Trophoblast cell (in vitro differentiated cells and primary cell): ENCODE measurements at regions not wholly inside any gene's neighbourhood (a gene's known extent, or its start where the extent isn't known, plus 50 kb on each side); places are given as distances from the start of the nearest gene placed in this dataset.

ENCODE experiments used
- DNase-seq, 2 donors: peaks; one replicate each; pipeline ENCODE4 v3.0.0-alpha.2; 2016
- H2AFZ ChIP-seq: 2 replicates; pipeline ENCODE4 v1.6.1; 2013; ENCODE audit warnings: low read length, moderate library complexity, mild to moderate bottlenecking; ENCODE audit not compliant: insufficient read depth, poor library complexity
- H2AK5ac ChIP-seq: 2 replicates; pipeline ENCODE4 v1.6.1; 2013; ENCODE audit warnings: mild to moderate bottlenecking, low read length
- H2BK120ac ChIP-seq: 2 replicates; pipeline ENCODE4 v1.6.1; 2013; ENCODE audit warnings: low read length, mild to moderate bottlenecking, moderate library complexity; ENCODE audit not compliant: insufficient read depth, poor library complexity
- H2BK12ac ChIP-seq: 2 replicates; pipeline ENCODE4 v1.6.1; 2013; ENCODE audit warnings: mild to moderate bottlenecking, low read length, moderate library complexity
- H2BK5ac ChIP-seq: 2 replicates; pipeline ENCODE4 v1.6.1; 2013; ENCODE audit warnings: low read length, low read depth, moderate library complexity, mild to moderate bottlenecking; ENCODE audit not compliant: poor library complexity
- H3K14ac ChIP-seq: 2 replicates; pipeline ENCODE4 v1.6.1; 2013; ENCODE audit warnings: mild to moderate bottlenecking, low read length
- H3K18ac ChIP-seq: 2 replicates; pipeline ENCODE4 v1.6.1; 2013; ENCODE audit warnings: mild to moderate bottlenecking, low read length
- H3K23ac ChIP-seq: 2 replicates; pipeline ENCODE4 v1.6.1; 2013; ENCODE audit warnings: low read length
- H3K27ac ChIP-seq: 2 replicates; pipeline ENCODE4 v1.5.1; 2013; ENCODE audit warnings: low read depth, mild to moderate bottlenecking, inconsistent platforms, low read length, moderate library complexity
- H3K27me3 ChIP-seq: 2 replicates; pipeline ENCODE4 v1.6.1; 2013; ENCODE audit warnings: inconsistent platforms, mild to moderate bottlenecking, low read length, moderate library complexity; ENCODE audit not compliant: insufficient read depth
- H3K36me3 ChIP-seq, 2 experiments: 1 replicate in 1 of 2; 2 replicates in 1 of 2; pipeline ENCODE4 v1.6.1; 2013; ENCODE audit warnings: low read length in 2 of 2, mild to moderate bottlenecking in 2 of 2, moderate library complexity in 1 of 2; ENCODE audit not compliant: insufficient read depth in 2 of 2, control insufficient read depth in 1 of 2
- H3K4ac ChIP-seq: 2 replicates; pipeline ENCODE4 v1.6.1; 2013; ENCODE audit warnings: low read depth, mild to moderate bottlenecking, low read length, moderate library complexity
- H3K4me1 ChIP-seq, 2 experiments: 1 replicate in 1 of 2; 2 replicates in 1 of 2; pipeline ENCODE4 v1.6.1; 2013; ENCODE audit warnings: low read length in 2 of 2, mild to moderate bottlenecking in 2 of 2, moderate library complexity in 1 of 2; ENCODE audit not compliant: insufficient read depth in 2 of 2, control insufficient read depth in 1 of 2
- H3K4me2 ChIP-seq: 2 replicates; pipeline ENCODE4 v1.6.1; 2013; ENCODE audit warnings: inconsistent platforms, mild to moderate bottlenecking, low read length, moderate library complexity
- H3K4me3 ChIP-seq: 2 replicates; pipeline ENCODE4 v1.5.1; 2013; ENCODE audit warnings: mild to moderate bottlenecking, low read depth, low read length, inconsistent platforms
- H3K79me1 ChIP-seq: one replicate; pipeline ENCODE4 v1.6.1; 2013; ENCODE audit warnings: low read length
- H3K79me2 ChIP-seq: 2 replicates; pipeline ENCODE4 v1.6.1; 2013; ENCODE audit warnings: low read length, mild to moderate bottlenecking; ENCODE audit not compliant: control insufficient read depth, insufficient read depth, poor library complexity
- H3K9ac ChIP-seq: 2 replicates; pipeline ENCODE4 v1.6.1; 2013; ENCODE audit warnings: mild to moderate bottlenecking, low read length
- H3K9me3 ChIP-seq: 2 replicates; pipeline ENCODE4 v1.6.1; 2013; ENCODE audit warnings: low read depth, mild to moderate bottlenecking, control low read depth, inconsistent platforms, low read length; ENCODE audit not compliant: insufficient read depth
- H4K12ac ChIP-seq: 2 replicates; pipeline ENCODE4 v1.6.1; 2013; ENCODE audit warnings: low read depth, mild to moderate bottlenecking, low read length, moderate library complexity
- H4K8ac ChIP-seq: 2 replicates; pipeline ENCODE4 v1.6.1; 2013; ENCODE audit warnings: low read depth, mild to moderate bottlenecking, low read length, moderate library complexity
- H4K91ac ChIP-seq: one replicate; pipeline ENCODE4 v1.6.1; 2013; ENCODE audit warnings: low read depth, mild to moderate bottlenecking, low read length, moderate library complexity
- WGBS: extraction: QIAGEN DNeasy Blood & Tissue Kit; methylation state at CpG from one replicate; pipeline ENCODE4 v1.1.7; 2013; ENCODE audit warnings: missing lambda C conversion rate; ENCODE audit not compliant: insufficient read length, insufficient coverage; ENCODE audit errors: extremely low coverage; 5-methylcytosine and 5-hydroxymethylcytosine counted together

- no peak overlapping the region for H2BK12ac ChIP-seq
- H4K12ac ChIP-seq: no peak overlapping the region
- H2BK120ac ChIP-seq: no peak overlapping the region
- no peaks in the 10 kb centered on the region for H3K9me3 ChIP-seq
- no peaks in the 10 kb centered on the region for H3K79me2 ChIP-seq
- H3K9ac ChIP-seq: no peak overlapping the region
- no peak overlapping the region for H4K8ac ChIP-seq
- no peak overlapping the region for H2AFZ ChIP-seq
- H3K27ac ChIP-seq: no peak overlapping the region
- no peak overlapping the region for H2AK5ac ChIP-seq
- no peak overlapping the region for H3K23ac ChIP-seq
- H3K36me3 ChIP-seq: no peaks in the 10 kb centered on the region
- DNase-seq: no peak
- H3K4me1 ChIP-seq: peaks cover 0 to 3% of the 10 kb centered on the region in 2 experiments
- H3K4me2 ChIP-seq: no peak overlapping the region
- no peaks in the 10 kb centered on the region for H3K79me1 ChIP-seq
- WGBS: no CpG with 5 or more reads among the region's 2 CpGs
- H4K91ac ChIP-seq: no peak overlapping the region
- no peak overlapping the region for H3K4me3 ChIP-seq
- H3K27me3 ChIP-seq: no peaks in the 10 kb centered on the region
- no peak overlapping the region for H2BK5ac ChIP-seq
- no peak overlapping the region for H3K18ac ChIP-seq
- H3K4ac ChIP-seq: no peak overlapping the region
- H3K14ac ChIP-seq: no peak overlapping the region
These were observed 889.1 kb upstream of the MAP3K7 start for GRCh38 chr6:91476000-91476399.

GRCh38 chr6:91465393-91465792 lies 878.5 kb upstream of the MAP3K7 start:
- Histone ChIP-seq H3K4me3 (no peak overlapping the region), H2AFZ (no peak overlapping the region), H3K4me1 (no peaks in the 10 kb centered on the region), H3K14ac (no peak overlapping the region), H2AK5ac (no peak overlapping the region), H3K79me1 (no peaks in the 10 kb centered on the region), H4K8ac (no peak overlapping the region), H3K27ac (no peak overlapping the region), H2BK12ac (no peak overlapping the region), H3K9ac (no peak overlapping the region), H3K79me2 (no peaks in the 10 kb centered on the region), H4K91ac (no peak overlapping the region), H3K18ac (no peak overlapping the region), H3K4me2 (no peak overlapping the region), H3K27me3 (no peaks in the 10 kb centered on the region), H2BK120ac (no peak overlapping the region), H4K12ac (no peak overlapping the region), H3K4ac (no peak overlapping the region), H3K23ac (no peak overlapping the region), H2BK5ac (no peak overlapping the region), H3K36me3 (no peaks in the 10 kb centered on the region), H3K9me3 (no peaks in the 10 kb centered on the region)
- no CpG with 5 or more reads among the region's 3 CpGs for WGBS
- DNase-seq: no peak

- Histone ChIP-seq H3K79me2 (no peaks in the 10 kb centered on the region), H2AFZ (no peak overlapping the region), H3K36me3 (no peaks in the 10 kb centered on the region), H3K27ac (no peak overlapping the region), H3K9me3 (no peaks in the 10 kb centered on the region), H4K12ac (no peak overlapping the region), H3K4me1 (no peaks in the 10 kb centered on the region), H3K4me2 (no peak overlapping the region), H2BK120ac (no peak overlapping the region), H3K4ac (no peak overlapping the region), H3K27me3 (no peaks in the 10 kb centered on the region), H2BK5ac (no peak overlapping the region), H3K4me3 (no peak overlapping the region), H2AK5ac (no peak overlapping the region), H3K23ac (no peak overlapping the region), H4K91ac (no peak overlapping the region), H3K18ac (no peak overlapping the region), H2BK12ac (no peak overlapping the region), H3K9ac (no peak overlapping the region), H3K14ac (no peak overlapping the region), H3K79me1 (no peaks in the 10 kb centered on the region), H4K8ac (no peak overlapping the region)
- no peak for DNase-seq
These were observed 877.8 kb upstream of the MAP3K7 start for GRCh38 chr6:91464718-91465117.

GRCh38 chr6:91464201-91464600 lies 877.3 kb upstream of the MAP3K7 start:
- no peak overlapping the region for H4K8ac ChIP-seq
- no CpG with 5 or more reads among the region's 1 CpG for WGBS
- H3K4me1 ChIP-seq: no peaks in the 10 kb centered on the region
- no peak overlapping the region for H4K91ac ChIP-seq
- DNase-seq: no peak
- no peak overlapping the region for H3K9ac ChIP-seq
- no peak overlapping the region for H4K12ac ChIP-seq
- H3K14ac ChIP-seq: no peak overlapping the region
- H3K27ac ChIP-seq: no peak overlapping the region
- H3K79me1 ChIP-seq: no peaks in the 10 kb centered on the region
- H3K4me3 ChIP-seq: no peak overlapping the region
- no peak overlapping the region for H2BK120ac ChIP-seq
- H3K4ac ChIP-seq: no peak overlapping the region
- H3K18ac ChIP-seq: no peak overlapping the region
- H3K4me2 ChIP-seq: no peak overlapping the region
- H2AK5ac ChIP-seq: no peak overlapping the region
- H3K9me3 ChIP-seq: no peaks in the 10 kb centered on the region
- H3K23ac ChIP-seq: no peak overlapping the region
- H3K36me3 ChIP-seq: no peaks in the 10 kb centered on the region
- no peaks in the 10 kb centered on the region for H3K79me2 ChIP-seq
- no peak overlapping the region for H2AFZ ChIP-seq
- H3K27me3 ChIP-seq: no peaks in the 10 kb centered on the region
- H2BK12ac ChIP-seq: no peak overlapping the region
- H2BK5ac ChIP-seq: no peak overlapping the region
